H1 (cell line): ENCODE measurements at regions not wholly inside any gene's neighbourhood (a gene's known extent, or its start where the extent isn't known, plus 50 kb on each side); places are given as distances from the start of the nearest gene placed in this dataset.

Experiments used
- CHD7 ChIP-seq: fragments of 300-600 bp; sonication (generic); IDR thresholded peaks from 2 replicates; pipeline ENCODE4 v1.7.1; 2012; ENCODE audit warnings: low read length, moderate library complexity, mild to moderate bottlenecking, inconsistent platforms; ENCODE audit not compliant: insufficient replicate concordance

- TF ChIP-seq CHD7 = no peak
Measured at GRCh38 chrY:7850191-7850590, 938.6 kb upstream of the AMELY start (continued).
